OCI-LY1 (cell line): ENCODE measurements at regions not wholly inside any gene's neighbourhood (a gene's known extent, or its start where the extent isn't known, plus 50 kb on each side); places are given as distances from the start of the nearest gene placed in this dataset.

Experiments used
- CTCF ChIP-seq: fragments of 200-600 bp; sonication (generic), shearing (Covaris generic); IDR thresholded peaks from 2 replicates; pipeline ENCODE4 v1.5.1; 2017; ENCODE audit warnings: mild to moderate bottlenecking, antibody characterized with exemption, low read length, moderate library complexity, mixed read lengths
- EZH2 ChIP-seq: fragments of 200-600 bp; sonication (generic), shearing (Covaris generic); IDR thresholded peaks from 2 replicates; pipeline ENCODE4 v1.8.0; 2017; ENCODE audit warnings: borderline replicate concordance, mixed run types, mild to moderate bottlenecking, antibody characterized with exemption, low read length, moderate library complexity, mixed read lengths

DNA sequence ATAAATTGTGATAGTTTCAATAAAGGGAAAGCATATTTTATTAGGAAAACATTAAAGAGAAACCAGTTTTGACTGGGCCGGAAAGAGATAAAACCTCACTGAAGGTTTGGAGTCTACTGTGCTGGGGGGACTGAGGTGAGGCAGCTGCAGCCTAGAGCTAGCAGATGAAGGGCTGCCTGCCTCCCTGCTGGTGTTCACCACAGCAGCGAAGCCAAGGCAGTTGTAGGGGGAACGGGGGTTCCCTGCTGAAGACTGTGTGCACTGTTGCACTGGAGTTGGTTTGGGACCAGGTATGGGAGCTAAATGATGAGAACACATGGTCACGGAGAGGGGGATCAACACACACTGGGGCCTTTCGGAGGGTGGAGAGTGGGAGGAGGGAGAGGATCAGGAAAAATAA is 546.5 kb upstream of the SMIM31 start:
- TF ChIP-seq CTCF (no peak), EZH2 (no peak)
